Endodermal cell (in vitro differentiated cells): ENCODE measurements at regions not wholly inside any gene's neighbourhood (a gene's known extent, or its start where the extent isn't known, plus 50 kb on each side); places are given as distances from the start of the nearest gene placed in this dataset.

Experiments
- DNase-seq: peaks from one replicate; pipeline ENCODE4 v3.0.0-alpha.2; 2017
- H3K27ac ChIP-seq: 2 replicates; pipeline ENCODE4 v1.5.1; 2013; ENCODE audit warnings: mild to moderate bottlenecking, low read depth, low read length, moderate library complexity
- H3K27me3 ChIP-seq: 2 replicates; pipeline ENCODE4 v1.6.1; 2013; ENCODE audit warnings: mild to moderate bottlenecking, low read length, moderate library complexity; ENCODE audit not compliant: insufficient read depth, control insufficient read depth, poor library complexity, severe bottlenecking
- H3K36me3 ChIP-seq: 2 replicates; pipeline ENCODE4 v1.7.0; 2013; ENCODE audit warnings: mild to moderate bottlenecking, low read length, moderate library complexity; ENCODE audit not compliant: control insufficient read depth, insufficient read depth
- H3K4me1 ChIP-seq: one replicate; pipeline ENCODE4 v1.7.0; 2013; ENCODE audit warnings: low read length; ENCODE audit not compliant: control insufficient read depth, insufficient read depth
- H3K4me3 ChIP-seq: 2 replicates; pipeline ENCODE4 v1.5.1; 2013; ENCODE audit warnings: mild to moderate bottlenecking, low read length, moderate library complexity
- H3K9ac ChIP-seq: 2 replicates; pipeline ENCODE4 v1.6.1; 2013; ENCODE audit warnings: mild to moderate bottlenecking, low read length, moderate library complexity; ENCODE audit not compliant: poor library complexity, severe bottlenecking; ENCODE audit errors: extremely low read depth
- H3K9me3 ChIP-seq: 2 replicates; pipeline ENCODE4 v1.6.1; 2013; ENCODE audit warnings: mild to moderate bottlenecking, low read length, moderate library complexity; ENCODE audit not compliant: control insufficient read depth
- H3K27ac Mint-ChIP-seq: 2 replicates; pipeline ENCODE4 v1.8.0; 2020; ENCODE audit warnings: mixed read lengths
- H3K27me3 Mint-ChIP-seq: 2 replicates; pipeline ENCODE4 v1.8.0; 2021; ENCODE audit warnings: mild to moderate bottlenecking, mixed read lengths; ENCODE audit not compliant: insufficient read depth
- H3K36me3 Mint-ChIP-seq: 2 replicates; pipeline ENCODE4 v1.8.0; 2020; ENCODE audit warnings: low read depth, mixed read lengths
- H3K4me1 Mint-ChIP-seq: 2 replicates; pipeline ENCODE4 v1.8.0; 2020; ENCODE audit warnings: mixed read lengths
- H3K4me3 Mint-ChIP-seq: 2 replicates; pipeline ENCODE4 v1.8.0; 2020; ENCODE audit warnings: mild to moderate bottlenecking, moderate library complexity, mixed read lengths
- H3K9me3 Mint-ChIP-seq: 2 replicates; pipeline ENCODE4 v1.8.0; 2020; ENCODE audit warnings: mild to moderate bottlenecking, mixed read lengths
- CTCF ChIP-seq: fragments of 200-600 bp; sonication (generic); conservative IDR thresholded peaks from 2 replicates; pipeline ENCODE4 v1.5.0; 2021; ENCODE audit warnings: antibody characterized with exemption, mild to moderate bottlenecking
- WGBS, 2 experiments: methylation state at CpG; one replicate each; pipeline versions ENCODE4 v1.1.5 to v1.1.7; 2013; ENCODE audit warnings: missing lambda C conversion rate in 2 of 2, mixed read lengths in 1 of 2; ENCODE audit not compliant: insufficient coverage in 1 of 2, insufficient read length in 1 of 2; 5-methylcytosine and 5-hydroxymethylcytosine counted together

- H3K4me3 Mint-ChIP-seq: no peak overlapping the region
- H3K27me3 Mint-ChIP-seq: no peaks in the 10 kb centered on the region
- DNase-seq: no peak
- no peak for TF ChIP-seq CTCF
- 86% methylated on average over 1 of the region's 2 CpGs for WGBS, 2 experiments
- H3K4me3 ChIP-seq: no peak overlapping the region
- peaks cover 10% of the 10 kb centered on the region for H3K4me1 Mint-ChIP-seq
- no peaks in the 10 kb centered on the region for H3K36me3 ChIP-seq
- no peak overlapping the region for H3K27ac Mint-ChIP-seq
- H3K9ac ChIP-seq: no peak overlapping the region
- H3K36me3 Mint-ChIP-seq: peaks cover 1% of the 10 kb centered on the region
- peaks cover 11% of the 10 kb centered on the region for H3K9me3 Mint-ChIP-seq
- no peaks in the 10 kb centered on the region for H3K27me3 ChIP-seq
- no peak overlapping the region for H3K27ac ChIP-seq
- H3K9me3 ChIP-seq: peaks cover 14% of the 10 kb centered on the region
- no peaks in the 10 kb centered on the region for H3K4me1 ChIP-seq
Observed at GRCh38 chr2:168355121-168355520, 101.0 kb upstream of the CERS6 start.

GRCh38 chr2:168355779-168356476, 100.1 kb upstream of the CERS6 start:
- Histone ChIP-seq H3K4me3 (no peak overlapping the region), H3K4me1 (no peaks in the 10 kb centered on the region), H3K27me3 (no peaks in the 10 kb centered on the region), H3K27ac (no peak overlapping the region), H3K9me3 (peaks cover 14% of the 10 kb centered on the region), H3K36me3 (no peaks in the 10 kb centered on the region), H3K9ac (no peak overlapping the region)
- Mint-ChIP-seq H3K9me3 (peaks cover 11% of the 10 kb centered on the region), H3K4me1 (peaks cover 5% of the 10 kb centered on the region), H3K4me3 (no peak overlapping the region), H3K27ac (no peak overlapping the region), H3K36me3 (peaks cover 1% of the 10 kb centered on the region), H3K27me3 (no peaks in the 10 kb centered on the region)
- DNase-seq: no peak
- no peak for TF ChIP-seq CTCF
- 83 to 89% methylated on average over 5 of the region's 5 CpGs for WGBS, 2 experiments

GRCh38 chr2:168356477-168356835, 99.6 kb upstream of the CERS6 start:
- no peak overlapping the region for H3K4me3 ChIP-seq
- peaks cover 5% of the 10 kb centered on the region for H3K4me1 Mint-ChIP-seq
- no peak for DNase-seq
- WGBS, 2 experiments: 100% methylated on average over 1 to 2 of the region's 2 CpGs
- peaks cover 14% of the 10 kb centered on the region for H3K9me3 ChIP-seq
- no peaks in the 10 kb centered on the region for H3K36me3 ChIP-seq
- H3K9ac ChIP-seq: no peak overlapping the region
- no peaks in the 10 kb centered on the region for H3K4me1 ChIP-seq
- no peak overlapping the region for H3K27ac ChIP-seq
- peaks cover 1% of the 10 kb centered on the region for H3K36me3 Mint-ChIP-seq
- H3K27me3 Mint-ChIP-seq: no peaks in the 10 kb centered on the region
- H3K27me3 ChIP-seq: no peaks in the 10 kb centered on the region
- H3K4me3 Mint-ChIP-seq: no peak overlapping the region
- no peak overlapping the region for H3K27ac Mint-ChIP-seq
- H3K9me3 Mint-ChIP-seq: peaks cover 11% of the 10 kb centered on the region
- TF ChIP-seq CTCF: no peak
